ENCODE measurements at regions not wholly inside any gene's neighbourhood (a gene's known extent, or its start where the extent isn't known, plus 50 kb on each side); places are given as distances from the start of the nearest gene placed in this dataset.

DNA sequence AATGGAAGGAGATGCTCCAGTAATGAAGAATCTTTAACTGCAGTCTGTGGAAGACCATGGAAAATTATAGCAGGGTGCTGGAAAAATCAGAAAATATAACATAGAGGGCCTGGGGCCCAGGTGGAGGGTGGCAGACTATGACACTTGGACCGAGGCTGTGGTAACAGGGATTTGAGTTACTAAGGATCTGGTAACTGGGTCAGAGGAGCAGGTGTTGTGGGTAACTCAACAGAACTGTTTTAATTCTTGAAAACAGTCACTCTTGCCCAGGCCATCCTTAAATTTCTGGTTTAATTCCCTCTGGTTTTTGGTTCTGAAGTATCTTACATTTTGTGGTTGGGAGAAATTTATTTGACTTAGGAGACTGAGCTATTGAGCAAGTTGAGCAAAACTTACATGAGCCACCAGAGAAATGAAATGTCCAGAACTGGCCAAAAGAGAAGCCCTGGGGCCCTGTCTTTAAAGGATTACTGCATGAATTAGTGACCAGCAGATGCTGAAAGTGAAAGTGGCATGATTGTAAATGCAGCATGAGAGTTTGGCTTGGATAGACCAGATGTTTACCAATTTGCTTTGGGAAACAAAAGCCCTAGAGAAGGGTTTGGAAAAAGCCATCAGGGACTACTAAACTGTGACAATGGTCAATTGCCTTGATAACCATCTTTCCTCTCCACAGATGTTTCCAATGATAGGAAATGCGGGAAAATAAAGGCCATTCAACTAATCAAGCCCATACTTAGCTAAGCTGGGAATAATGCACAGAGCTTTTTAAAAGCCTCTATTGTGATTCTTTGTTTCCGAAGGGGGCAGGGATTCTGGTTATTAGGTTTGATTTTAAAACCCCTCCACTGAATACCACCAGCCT, 374.9 kb upstream of the TGFBR2 start:
- H3K27me3 ChIP-seq (replicated peaks): no peaks in the 10 kb centered on the region
- no peak for DNase-seq
- H3K4me3 ChIP-seq (ENCODE audit: low read depth, low read length): no peak overlapping the region
- in situ Hi-C loops (cut with HindIII; ENCODE audit: low pct_ligation_motif_present, low sequenced_read_pairs): no loop called here
- TF ChIP-seq, protein P1, sequence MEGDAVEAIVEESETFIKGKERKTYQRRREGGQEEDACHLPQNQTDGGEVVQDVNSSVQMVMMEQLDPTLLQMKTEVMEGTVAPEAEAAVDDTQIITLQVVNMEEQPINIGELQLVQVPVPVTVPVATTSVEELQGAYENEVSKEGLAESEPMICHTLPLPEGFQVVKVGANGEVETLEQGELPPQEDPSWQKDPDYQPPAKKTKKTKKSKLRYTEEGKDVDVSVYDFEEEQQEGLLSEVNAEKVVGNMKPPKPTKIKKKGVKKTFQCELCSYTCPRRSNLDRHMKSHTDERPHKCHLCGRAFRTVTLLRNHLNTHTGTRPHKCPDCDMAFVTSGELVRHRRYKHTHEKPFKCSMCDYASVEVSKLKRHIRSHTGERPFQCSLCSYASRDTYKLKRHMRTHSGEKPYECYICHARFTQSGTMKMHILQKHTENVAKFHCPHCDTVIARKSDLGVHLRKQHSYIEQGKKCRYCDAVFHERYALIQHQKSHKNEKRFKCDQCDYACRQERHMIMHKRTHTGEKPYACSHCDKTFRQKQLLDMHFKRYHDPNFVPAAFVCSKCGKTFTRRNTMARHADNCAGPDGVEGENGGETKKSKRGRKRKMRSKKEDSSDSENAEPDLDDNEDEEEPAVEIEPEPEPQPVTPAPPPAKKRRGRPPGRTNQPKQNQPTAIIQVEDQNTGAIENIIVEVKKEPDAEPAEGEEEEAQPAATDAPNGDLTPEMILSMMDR (IDR thresholded peaks at IDR 0.05; ENCODE audit: low read depth, low read length, missing control alignments): no peak
- no peak overlapping the region for H3K27ac ChIP-seq
- no peaks in the 10 kb centered on the region for H3K36me3 ChIP-seq (replicated peaks)

DNA sequence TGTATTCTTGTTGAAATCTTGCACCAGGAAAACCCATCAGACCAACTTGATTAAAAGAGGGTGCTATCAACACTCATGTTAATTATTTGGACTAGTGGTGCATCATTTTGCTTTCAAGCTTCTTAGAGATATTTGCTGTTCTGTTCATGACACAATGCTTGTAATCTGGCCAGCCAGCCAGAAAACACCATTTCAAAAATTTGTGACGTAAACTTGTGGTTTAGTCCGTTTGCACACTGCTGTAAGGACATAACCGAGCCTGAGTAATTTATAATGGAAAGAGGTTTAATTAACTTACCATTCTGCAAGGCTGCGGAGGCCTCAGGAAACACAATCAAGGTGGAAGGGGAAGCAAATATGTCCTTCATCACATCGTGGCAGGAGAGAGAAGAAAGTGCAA, 374.3 kb upstream of the TGFBR2 start:
- TF ChIP-seq, protein P1 (IDR thresholded peaks at IDR 0.05; ENCODE audit: low read depth, low read length, missing control alignments): no peak
- Histone ChIP-seq H3K4me3 (ENCODE audit: low read depth, low read length) (no peak overlapping the region), H3K27ac (no peak overlapping the region), H3K27me3 (replicated peaks) (no peaks in the 10 kb centered on the region), H3K36me3 (replicated peaks) (no peaks in the 10 kb centered on the region)
- in situ Hi-C loops (cut with HindIII; ENCODE audit: low pct_ligation_motif_present, low sequenced_read_pairs): no loop called here
- DNase-seq: no peak

DNA sequence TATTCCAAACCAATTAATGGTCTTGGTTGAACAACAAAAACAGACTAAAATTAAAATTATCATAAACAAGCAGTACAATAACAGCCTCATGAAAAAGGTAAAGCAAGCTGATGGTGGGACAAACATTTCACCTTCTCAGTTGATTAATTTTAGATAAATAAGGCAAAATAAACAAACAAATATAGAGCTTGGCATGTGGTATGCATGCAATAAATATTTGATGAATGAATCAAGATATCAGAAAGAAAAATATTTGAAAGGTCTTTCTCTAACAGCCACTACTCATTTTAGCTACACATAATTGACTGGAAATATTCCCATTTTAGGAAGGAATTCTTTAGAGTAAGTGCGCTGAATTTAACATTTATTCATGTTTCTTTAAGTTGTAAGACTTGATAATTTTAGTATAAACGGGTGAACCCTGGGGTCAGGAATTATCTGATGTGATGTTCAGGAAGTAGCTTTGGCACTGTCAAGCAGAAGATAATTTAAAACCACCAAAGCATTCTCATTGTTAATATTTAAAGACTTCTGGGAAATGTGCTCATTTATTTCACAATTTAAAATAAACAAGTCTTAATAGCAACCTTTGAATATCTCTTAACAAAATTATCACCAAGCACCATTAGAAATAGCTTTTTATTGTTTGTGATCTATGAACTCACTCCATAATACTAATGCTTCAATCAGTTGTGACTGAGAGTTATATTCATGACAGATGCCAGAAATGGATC, 372.3 kb upstream of the TGFBR2 start:
- TF ChIP-seq, protein P1 (IDR thresholded peaks at IDR 0.05; ENCODE audit: low read depth, low read length, missing control alignments): no peak
- Histone ChIP-seq H3K4me3 (ENCODE audit: low read depth, low read length) (no peak overlapping the region), H3K27me3 (replicated peaks) (no peaks in the 10 kb centered on the region), H3K36me3 (replicated peaks) (no peaks in the 10 kb centered on the region), H3K27ac (no peak overlapping the region)
- no peak for DNase-seq
- in situ Hi-C loops (cut with HindIII; ENCODE audit: low pct_ligation_motif_present, low sequenced_read_pairs): no loop called here

DNA sequence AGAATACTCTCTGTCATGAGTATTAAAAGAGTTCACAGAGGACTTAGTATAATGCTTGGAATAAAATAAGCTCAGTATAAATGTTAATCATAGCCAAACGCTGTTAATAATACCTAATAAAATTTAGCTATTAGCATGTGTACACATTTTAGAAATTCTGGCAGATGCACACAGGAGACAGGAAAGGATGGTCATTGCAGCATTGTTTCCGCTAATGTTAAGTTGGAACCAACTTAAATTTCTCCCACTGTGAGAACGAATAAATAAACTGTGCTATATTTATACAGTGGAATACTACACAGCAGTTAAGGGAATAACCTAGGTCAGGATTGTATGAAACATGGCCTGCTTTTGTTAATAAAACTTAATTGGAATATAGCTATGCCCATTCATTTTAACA, 370.4 kb upstream of the TGFBR2 start:
- no peak for DNase-seq
- no peak overlapping the region for H3K27ac ChIP-seq
- TF ChIP-seq, protein P1 (IDR thresholded peaks at IDR 0.05; ENCODE audit: low read depth, low read length, missing control alignments): no peak
- H3K27me3 ChIP-seq (replicated peaks): no peaks in the 10 kb centered on the region
- no peak overlapping the region for H3K4me3 ChIP-seq (ENCODE audit: low read depth, low read length)
- no peaks in the 10 kb centered on the region for H3K36me3 ChIP-seq (replicated peaks)
- in situ Hi-C loops (cut with HindIII; ENCODE audit: low pct_ligation_motif_present, low sequenced_read_pairs): no loop called here

DNA sequence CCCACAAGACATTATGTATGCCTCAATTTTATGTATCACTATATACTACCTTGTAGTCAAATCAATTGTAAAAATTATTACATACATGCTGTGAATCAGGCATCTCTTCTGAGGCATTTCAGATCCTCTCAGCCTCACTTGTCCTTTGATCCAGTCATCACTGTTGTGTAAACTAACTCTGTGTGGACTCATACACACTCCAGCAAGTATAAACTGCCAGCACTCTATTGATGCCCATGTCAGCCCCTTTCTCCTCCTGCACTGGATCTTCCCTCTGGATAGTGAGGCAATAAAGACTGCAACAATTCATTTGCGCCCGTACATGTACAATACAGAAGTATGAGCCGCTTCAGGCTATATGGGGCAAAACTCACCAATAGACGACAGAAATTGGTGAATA, 364.7 kb upstream of the TGFBR2 start:
- TF ChIP-seq, protein P1 (IDR thresholded peaks at IDR 0.05; ENCODE audit: low read depth, low read length, missing control alignments): no peak
- Histone ChIP-seq H3K4me3 (ENCODE audit: low read depth, low read length) (no peak overlapping the region), H3K27me3 (replicated peaks) (no peaks in the 10 kb centered on the region), H3K36me3 (replicated peaks) (no peaks in the 10 kb centered on the region), H3K27ac (no peak overlapping the region)
- no peak for DNase-seq
- in situ Hi-C loops (cut with HindIII; ENCODE audit: low pct_ligation_motif_present, low sequenced_read_pairs): no loop called here
